ENCODE measurements at regions not wholly inside any gene's neighbourhood (a gene's known extent, or its start where the extent isn't known, plus 50 kb on each side); places are given as distances from the start of the nearest gene placed in this dataset.

- TF ChIP-seq SP1 (CRISPR knock-in tag; conservative IDR thresholded peaks at IDR 0.05) (no peak), CTCF (IDR thresholded peaks at IDR 0.05) (no peak), JAZF1 (CRISPR knock-in tag; IDR thresholded peaks at IDR 0.05) (no peak), USF1 (CRISPR knock-in tag; IDR thresholded peaks at IDR 0.05) (no peak), ZNF317 (CRISPR knock-in tag; IDR thresholded peaks at IDR 0.05; ENCODE audit: borderline replicate concordance, low read depth) (no peak), PRDM15 (CRISPR knock-in tag; IDR thresholded peaks at IDR 0.05) (no peak), ZNF263 (CRISPR knock-in tag; IDR thresholded peaks at IDR 0.05; ENCODE audit: low read depth) (no peak), MAX (CRISPR knock-in tag; IDR thresholded peaks at IDR 0.05) (no peak), KAT7 (CRISPR knock-in tag; IDR thresholded peaks at IDR 0.05; ENCODE audit: borderline replicate concordance) (no peak), USF2 (CRISPR knock-in tag; IDR thresholded peaks at IDR 0.05) (no peak), TEAD4 (CRISPR knock-in tag; IDR thresholded peaks at IDR 0.05) (no peak), ZNF416 (CRISPR knock-in tag; IDR thresholded peaks at IDR 0.05) (no peak), GTF2I (CRISPR knock-in tag; conservative IDR thresholded peaks at IDR 0.05) (no peak), NFE2L1 (CRISPR knock-in tag; IDR thresholded peaks at IDR 0.05) (no peak)
Measured at GRCh38 chr13:106721599-106721998, 153.7 kb upstream of the ARGLU1 start.
